ENCODE measurements at regions not wholly inside any gene's neighbourhood (a gene's known extent, or its start where the extent isn't known, plus 50 kb on each side); places are given as distances from the start of the nearest gene placed in this dataset.
"Not testable (repeated sequence)": the region's sequence is repeated elsewhere in the genome, so short reads cannot be mapped to it uniquely, and the experiment has no call there.

DNA sequence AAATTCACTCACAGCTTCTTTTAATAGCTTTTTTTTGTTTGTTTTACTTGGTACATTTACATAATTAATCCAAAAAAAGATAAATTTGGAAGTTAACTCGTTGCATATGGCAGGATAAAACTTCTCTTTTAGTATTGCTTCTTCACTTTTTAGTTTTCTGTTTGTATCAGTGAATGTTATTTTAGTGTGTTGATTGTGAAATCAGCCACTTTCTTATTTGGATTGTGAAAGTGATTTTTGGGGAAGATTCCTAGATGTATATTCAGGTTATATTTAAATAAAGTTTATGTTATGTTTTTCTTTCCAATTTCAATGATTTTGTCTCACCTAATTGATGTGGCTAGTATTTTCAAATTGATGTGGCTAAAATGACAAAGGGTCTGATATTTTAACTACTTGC is 693.9 kb upstream of the MGAT4C start:
- H3K36me3 Mint-ChIP-seq (ENCODE audit: unreplicated experiment) = no peaks in the 10 kb centered on the region
- H3K9me3 Mint-ChIP-seq (ENCODE audit: unreplicated experiment) = no peaks in the 10 kb centered on the region
- no peak for TF ChIP-seq CTCF (IDR thresholded peaks at IDR 0.05; ENCODE audit: partially characterized antibody, unreplicated experiment)
- H3K4me3 Mint-ChIP-seq (ENCODE audit: unreplicated experiment) = no peak overlapping the region
- H3K27ac Mint-ChIP-seq (ENCODE audit: unreplicated experiment) = no peak overlapping the region
- no peak for DNase-seq
- no peaks in the 10 kb centered on the region for H3K27me3 Mint-ChIP-seq (ENCODE audit: unreplicated experiment)
- H3K4me1 Mint-ChIP-seq (ENCODE audit: low read depth, unreplicated experiment) = peaks cover 5% of the 10 kb centered on the region

GRCh38 chr12:86948851-86949250 is 692.7 kb upstream of the MGAT4C start:
- Mint-ChIP-seq H3K4me3 (ENCODE audit: unreplicated experiment) (no peak overlapping the region), H3K36me3 (ENCODE audit: unreplicated experiment) (no peaks in the 10 kb centered on the region), H3K9me3 (ENCODE audit: unreplicated experiment) (no peaks in the 10 kb centered on the region), H3K27me3 (ENCODE audit: unreplicated experiment) (no peaks in the 10 kb centered on the region), H3K27ac (ENCODE audit: unreplicated experiment) (no peak overlapping the region), H3K4me1 (ENCODE audit: low read depth, unreplicated experiment) (peaks cover 5% of the 10 kb centered on the region)
- DNase-seq = no peak
- TF ChIP-seq CTCF (IDR thresholded peaks at IDR 0.05; ENCODE audit: partially characterized antibody, unreplicated experiment) = no peak

GRCh38 chr12:86945685-86946196 is 689.5 kb upstream of the MGAT4C start:
- H3K36me3 Mint-ChIP-seq (ENCODE audit: unreplicated experiment) = no peaks in the 10 kb centered on the region
- DNase-seq = no peak
- H3K27me3 Mint-ChIP-seq (ENCODE audit: unreplicated experiment) = no peaks in the 10 kb centered on the region
- H3K27ac Mint-ChIP-seq (ENCODE audit: unreplicated experiment) = no peak overlapping the region
- TF ChIP-seq CTCF (IDR thresholded peaks at IDR 0.05; ENCODE audit: partially characterized antibody, unreplicated experiment) = no peak
- peaks cover 2% of the 10 kb centered on the region for H3K9me3 Mint-ChIP-seq (ENCODE audit: unreplicated experiment)
- peaks cover 3% of the 10 kb centered on the region for H3K4me1 Mint-ChIP-seq (ENCODE audit: low read depth, unreplicated experiment)
- no peak overlapping the region for H3K4me3 Mint-ChIP-seq (ENCODE audit: unreplicated experiment)

DNA sequence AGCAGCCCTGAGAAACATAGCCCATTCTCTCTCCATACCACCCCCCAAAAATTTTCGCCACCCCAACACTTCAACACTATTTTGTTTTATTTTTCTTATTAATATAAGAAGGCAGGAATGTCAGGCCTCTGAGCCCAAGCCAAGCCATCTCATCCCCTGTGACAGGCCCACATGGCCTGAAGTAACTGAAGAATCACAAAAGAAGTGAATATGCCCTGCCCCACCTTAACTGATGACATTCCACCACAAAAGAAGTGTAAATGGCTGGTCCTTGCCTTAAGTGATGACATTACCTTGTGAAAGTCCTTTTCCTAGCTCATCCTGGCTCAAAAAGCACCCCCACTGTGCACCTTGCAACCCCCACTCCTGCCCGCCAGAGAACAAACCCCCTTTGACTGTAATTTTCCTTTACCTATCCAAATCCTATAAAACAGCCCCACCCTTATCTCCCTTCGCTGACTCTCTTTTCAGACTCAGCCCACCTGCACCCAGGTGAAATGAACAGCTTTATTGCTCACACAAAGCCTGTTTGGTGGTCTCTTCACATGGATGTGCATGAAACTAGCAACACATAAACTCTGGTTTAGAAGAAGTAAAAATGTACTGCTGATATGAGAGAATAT is 688.1 kb upstream of the MGAT4C start:
- not testable (repeated sequence) for H3K27me3 Mint-ChIP-seq (ENCODE audit: unreplicated experiment); H3K9me3 Mint-ChIP-seq (ENCODE audit: unreplicated experiment); H3K36me3 Mint-ChIP-seq (ENCODE audit: unreplicated experiment); H3K4me3 Mint-ChIP-seq (ENCODE audit: unreplicated experiment); H3K27ac Mint-ChIP-seq (ENCODE audit: unreplicated experiment); DNase-seq; H3K4me1 Mint-ChIP-seq (ENCODE audit: low read depth, unreplicated experiment)

DNA sequence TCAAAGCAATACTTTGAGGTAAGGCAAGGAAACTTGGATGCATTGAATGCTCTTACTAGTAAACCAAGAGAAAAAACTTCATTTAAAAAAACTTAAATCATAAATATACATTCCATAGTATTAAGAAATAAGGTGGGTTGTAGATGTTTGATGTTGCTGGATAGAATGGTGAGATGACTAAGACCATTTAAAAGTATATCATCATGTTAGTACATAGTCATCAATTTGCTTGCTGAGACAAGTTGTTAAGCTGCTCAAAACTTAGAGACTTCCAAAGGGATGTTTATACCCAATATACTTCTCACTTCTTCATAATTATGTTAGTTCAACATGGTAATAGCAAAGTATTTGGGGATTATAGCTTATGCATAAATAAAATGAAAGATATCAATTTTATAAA is 675.5 kb upstream of the MGAT4C start:
- no peak for TF ChIP-seq CTCF (IDR thresholded peaks at IDR 0.05; ENCODE audit: partially characterized antibody, unreplicated experiment)
- Mint-ChIP-seq H3K27ac (ENCODE audit: unreplicated experiment) (no peak overlapping the region), H3K9me3 (ENCODE audit: unreplicated experiment) (no peaks in the 10 kb centered on the region), H3K4me3 (ENCODE audit: unreplicated experiment) (no peak overlapping the region), H3K36me3 (ENCODE audit: unreplicated experiment) (no peaks in the 10 kb centered on the region), H3K27me3 (ENCODE audit: unreplicated experiment) (no peaks in the 10 kb centered on the region), H3K4me1 (ENCODE audit: low read depth, unreplicated experiment) (no peaks in the 10 kb centered on the region)
- DNase-seq = no peak

Measured in glutamatergic neuron (in vitro differentiated cells).